BLaER1 (cell line): ENCODE measurements at regions not wholly inside any gene's neighbourhood (a gene's known extent, or its start where the extent isn't known, plus 50 kb on each side); places are given as distances from the start of the nearest gene placed in this dataset.
"Not testable (repeated sequence)": the region's sequence is repeated elsewhere in the genome, so short reads cannot be mapped to it uniquely, and the experiment has no call there.

ENCODE experiments used
- H3K27ac ChIP-seq: shearing (Covaris generic); formaldehyde crosslinking; 2 replicates; pipeline ENCODE4 v1.8.1; 2022
- H3K27me3 ChIP-seq: shearing (Covaris generic); formaldehyde crosslinking; 2 replicates; pipeline ENCODE4 v1.8.1; 2022
- H3K36me3 ChIP-seq: shearing (Covaris generic); formaldehyde crosslinking; 2 replicates; pipeline ENCODE4 v1.8.1; 2022
- H3K4me1 ChIP-seq: shearing (Covaris generic); formaldehyde crosslinking; 2 replicates; pipeline ENCODE4 v1.8.1; 2022
- H3K4me2 ChIP-seq: shearing (Covaris generic); formaldehyde crosslinking; 2 replicates; pipeline ENCODE4 v1.8.1; 2022
- H3K4me3 ChIP-seq: shearing (Covaris generic); formaldehyde crosslinking; 2 replicates; pipeline ENCODE4 v1.8.1; 2022
- H3K9ac ChIP-seq: shearing (Covaris generic); formaldehyde crosslinking; 2 replicates; pipeline ENCODE4 v1.8.1; 2022
- H3K9me3 ChIP-seq: shearing (Covaris generic); formaldehyde crosslinking; 2 replicates; pipeline ENCODE4 v1.8.1; 2022
- H4K20me1 ChIP-seq: shearing (Covaris generic); formaldehyde crosslinking; 2 replicates; pipeline ENCODE4 v1.8.1; 2022
- Cebpa-rat ChIP-seq: shearing (Covaris generic); IDR thresholded peaks from 2 replicates; pipeline ENCODE4 v1.8.1; 2022

GRCh38 chr5:125233944-125234343 lies 487.5 kb upstream of the ZNF608 start:
- Histone ChIP-seq H3K27ac (no peak overlapping the region), H3K4me2 (no peak overlapping the region), H3K36me3 (no peaks in the 10 kb centered on the region), H3K27me3 (no peaks in the 10 kb centered on the region), H3K4me3 (no peak overlapping the region), H3K4me1 (no peaks in the 10 kb centered on the region), H4K20me1 (no peaks in the 10 kb centered on the region), H3K9me3 (no peaks in the 10 kb centered on the region), H3K9ac (no peak overlapping the region)
- TF ChIP-seq Cebpa-rat: no peak

DNA sequence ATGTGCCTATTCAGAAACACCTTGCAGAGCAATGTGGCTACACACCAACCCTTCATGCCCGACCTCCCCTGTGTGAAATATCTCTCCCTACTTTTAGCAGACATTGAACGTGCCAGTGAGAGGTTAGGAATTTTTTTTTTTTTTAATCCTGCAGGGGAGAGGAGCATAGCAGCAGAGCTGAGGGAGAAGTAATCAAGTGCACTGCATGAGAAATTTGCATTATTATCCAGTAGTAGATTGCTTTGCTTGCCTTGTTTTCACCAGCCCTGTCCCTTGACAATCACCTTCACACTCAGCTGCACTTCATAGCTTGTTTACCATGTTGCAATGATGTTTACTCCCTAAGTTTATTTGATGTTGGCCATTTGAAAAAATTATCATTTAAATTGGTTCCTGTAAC lies 489.6 kb upstream of the ZNF608 start:
- Histone ChIP-seq H3K4me3 (no peak overlapping the region), H3K9ac (no peak overlapping the region), H3K27ac (no peak overlapping the region), H4K20me1 (no peaks in the 10 kb centered on the region), H3K4me2 (no peak overlapping the region), H3K27me3 (no peaks in the 10 kb centered on the region), H3K36me3 (no peaks in the 10 kb centered on the region), H3K9me3 (no peaks in the 10 kb centered on the region), H3K4me1 (no peaks in the 10 kb centered on the region)
- no peak for TF ChIP-seq Cebpa-rat

DNA sequence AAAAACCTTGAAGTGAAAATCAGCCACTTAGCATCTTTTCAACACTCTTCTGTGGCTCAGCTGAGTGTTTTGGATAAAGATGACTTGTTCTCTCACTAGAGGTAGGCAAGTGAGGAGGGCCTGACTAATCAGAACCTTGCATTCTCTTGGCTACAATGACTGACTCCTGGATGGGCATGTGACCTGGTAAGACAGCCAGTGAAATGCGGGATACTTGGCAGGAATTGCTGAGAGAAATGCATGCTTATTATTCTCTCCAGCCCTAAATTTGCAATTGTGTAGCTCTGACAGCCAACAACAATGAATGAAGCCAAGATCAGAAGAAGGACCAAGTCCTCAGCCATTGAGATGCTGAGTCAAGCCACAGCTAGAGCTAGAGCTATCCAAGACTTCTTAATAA lies 490.5 kb upstream of the ZNF608 start:
- Histone ChIP-seq H3K36me3 (no peaks in the 10 kb centered on the region), H3K9me3 (no peaks in the 10 kb centered on the region), H3K27me3 (no peaks in the 10 kb centered on the region), H4K20me1 (no peaks in the 10 kb centered on the region), H3K9ac (no peak overlapping the region), H3K4me3 (no peak overlapping the region), H3K4me1 (no peaks in the 10 kb centered on the region), H3K4me2 (no peak overlapping the region), H3K27ac (no peak overlapping the region)
- no peak for TF ChIP-seq Cebpa-rat

GRCh38 chr5:125244531-125244930 lies 498.1 kb upstream of the ZNF608 start:
- no peak overlapping the region for H3K4me2 ChIP-seq
- no peaks in the 10 kb centered on the region for H3K4me1 ChIP-seq
- peaks cover 7% of the 10 kb centered on the region; the same call in 1 of the 2 replicates for H3K9me3 ChIP-seq
- no peaks in the 10 kb centered on the region for H4K20me1 ChIP-seq
- no peaks in the 10 kb centered on the region for H3K36me3 ChIP-seq
- TF ChIP-seq Cebpa-rat: no peak
- no peaks in the 10 kb centered on the region for H3K27me3 ChIP-seq
- H3K4me3 ChIP-seq: no peak overlapping the region
- no peak overlapping the region for H3K27ac ChIP-seq
- H3K9ac ChIP-seq: no peak overlapping the region

GRCh38 chr5:125245216-125245615 lies 498.8 kb upstream of the ZNF608 start:
- TF ChIP-seq Cebpa-rat: no peak
- Histone ChIP-seq H3K9ac (no peak overlapping the region), H4K20me1 (no peaks in the 10 kb centered on the region), H3K4me3 (no peak overlapping the region), H3K9me3 (peaks cover 7% of the 10 kb centered on the region; the same call in 1 of the 2 replicates), H3K4me2 (no peak overlapping the region), H3K27me3 (no peaks in the 10 kb centered on the region), H3K4me1 (no peaks in the 10 kb centered on the region), H3K36me3 (no peaks in the 10 kb centered on the region), H3K27ac (no peak overlapping the region)

GRCh38 chr5:125249400-125249799 lies 503.0 kb upstream of the ZNF608 start:
- no peak for TF ChIP-seq Cebpa-rat
- no peak overlapping the region for H3K9ac ChIP-seq
- H3K4me3 ChIP-seq: no peak overlapping the region
- H3K4me2 ChIP-seq: no peak overlapping the region
- no peaks in the 10 kb centered on the region for H3K36me3 ChIP-seq
- H3K27me3 ChIP-seq: no peaks in the 10 kb centered on the region
- H3K27ac ChIP-seq: no peak overlapping the region
- H3K9me3 ChIP-seq: peaks cover 26% of the 10 kb centered on the region
- no peaks in the 10 kb centered on the region for H4K20me1 ChIP-seq
- no peaks in the 10 kb centered on the region for H3K4me1 ChIP-seq

GRCh38 chr5:125251703-125252102 lies 505.3 kb upstream of the ZNF608 start:
- no peak for TF ChIP-seq Cebpa-rat

GRCh38 chr5:125253634-125254033 lies 507.2 kb upstream of the ZNF608 start:
- H3K36me3 ChIP-seq, H3K4me1 ChIP-seq, H3K27ac ChIP-seq, H3K4me3 ChIP-seq, H3K9ac ChIP-seq, H3K27me3 ChIP-seq, H4K20me1 ChIP-seq, H3K4me2 ChIP-seq: not testable (repeated sequence)
- H3K9me3 ChIP-seq: peaks cover 26% of the 10 kb centered on the region

More at GRCh38 chr5:125251703-125252102, 505.3 kb upstream of the ZNF608 start:
- H3K9ac ChIP-seq: no peak overlapping the region
- H4K20me1 ChIP-seq: no peaks in the 10 kb centered on the region
- H3K4me1 ChIP-seq: no peaks in the 10 kb centered on the region
- H3K4me2 ChIP-seq: no peak overlapping the region
- H3K36me3 ChIP-seq: no peaks in the 10 kb centered on the region
- H3K27me3 ChIP-seq: no peaks in the 10 kb centered on the region
- peaks cover 31% of the 10 kb centered on the region for H3K9me3 ChIP-seq
- H3K27ac ChIP-seq: no peak overlapping the region
- no peak overlapping the region for H3K4me3 ChIP-seq

DNA sequence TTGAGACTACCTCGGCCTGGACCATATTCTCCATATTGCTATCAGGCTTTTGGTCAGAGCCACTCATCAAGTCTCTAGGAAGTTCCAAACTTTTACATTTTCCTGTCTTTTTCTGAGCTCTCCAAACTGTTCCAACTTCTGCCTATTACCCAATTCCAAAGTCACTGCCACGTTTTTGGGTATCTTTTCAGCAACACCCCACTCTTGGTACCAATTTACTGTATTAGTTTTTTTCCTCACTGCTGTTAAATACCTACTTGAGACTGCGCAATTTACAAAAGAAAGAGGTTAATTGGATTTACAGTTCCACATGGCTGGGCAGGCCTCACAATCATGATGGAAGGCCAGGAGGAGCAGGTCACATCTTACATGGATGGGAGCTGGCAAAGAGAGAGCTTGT lies 507.8 kb upstream of the ZNF608 start:
- Histone ChIP-seq H4K20me1 (no peaks in the 10 kb centered on the region), H3K4me1 (no peaks in the 10 kb centered on the region), H3K36me3 (no peaks in the 10 kb centered on the region), H3K4me2 (no peak overlapping the region), H3K27me3 (no peaks in the 10 kb centered on the region), H3K9ac (no peak overlapping the region), H3K9me3 (peaks cover 26% of the 10 kb centered on the region), H3K27ac (no peak overlapping the region), H3K4me3 (no peak overlapping the region)
- no peak for TF ChIP-seq Cebpa-rat

DNA sequence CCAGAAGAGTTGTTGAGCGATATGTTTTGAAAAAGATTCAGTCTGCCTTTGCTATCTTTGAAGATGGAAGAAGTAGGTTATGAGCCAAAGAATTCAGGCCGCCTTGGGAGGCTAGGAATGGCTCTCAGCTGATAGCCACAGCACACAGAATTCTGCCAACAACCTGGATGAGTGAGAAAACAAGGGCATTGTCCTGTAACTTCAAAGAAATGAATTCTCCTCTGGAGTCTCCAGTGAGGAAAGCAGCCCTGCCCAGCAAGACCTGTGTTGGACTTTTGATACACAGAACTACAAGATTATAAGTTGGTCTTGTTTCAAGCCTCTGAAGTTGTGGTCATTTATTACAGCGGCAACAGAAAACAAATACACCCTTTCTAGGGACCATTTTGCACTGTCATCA lies 509.9 kb upstream of the ZNF608 start:
- H3K27me3 ChIP-seq: no peaks in the 10 kb centered on the region

More for the DNA sequence above, 509.9 kb upstream of the ZNF608 start:
- H3K9me3 ChIP-seq: peaks cover 26% of the 10 kb centered on the region
- no peak for TF ChIP-seq Cebpa-rat
- H3K4me2 ChIP-seq: no peak overlapping the region
- no peak overlapping the region for H3K4me3 ChIP-seq
- H4K20me1 ChIP-seq: no peaks in the 10 kb centered on the region
- H3K4me1 ChIP-seq: no peaks in the 10 kb centered on the region
- H3K36me3 ChIP-seq: no peaks in the 10 kb centered on the region
- H3K9ac ChIP-seq: no peak overlapping the region
- no peak overlapping the region for H3K27ac ChIP-seq
